CD14-positive monocyte (primary cell): ENCODE measurements at regions not wholly inside any gene's neighbourhood (a gene's known extent, or its start where the extent isn't known, plus 50 kb on each side); places are given as distances from the start of the nearest gene placed in this dataset.

Source experiments
- DNase-seq, 3 donors: peaks; one replicate each; pipeline ENCODE4 v3.0.0-alpha.2; 2011 to 2022
- H2AFZ ChIP-seq: 2 replicates; pipeline ENCODE4 v1.6.0; 2012; ENCODE audit warnings: mild to moderate bottlenecking, low read depth, low read length, inconsistent platforms; ENCODE audit not compliant: insufficient read depth, poor library complexity, severe bottlenecking
- H3K27ac ChIP-seq, 2 donors: 1 replicate in 1 of 2; 2 replicates in 1 of 2; pipeline ENCODE4 v1.5.1; 2012 to 2013; ENCODE audit warnings: low read length in 2 of 2, control low read depth in 1 of 2, inconsistent platforms in 1 of 2, low read depth in 1 of 2, mild to moderate bottlenecking in 1 of 2
- H3K27me3 ChIP-seq, 2 donors: one replicate each; pipeline versions ENCODE4 v1.6.0 to v1.6.1; 2011 to 2013; ENCODE audit warnings: low read length in 2 of 2; ENCODE audit not compliant: control insufficient read depth in 2 of 2, insufficient read depth in 2 of 2
- H3K36me3 ChIP-seq, 2 donors: replicated peaks in 1 of 2; 1 replicate in 1 of 2; 2 replicates in 1 of 2; pipeline versions ENCODE4 v1.5.1 to v1.6.1; 2012 to 2013; ENCODE audit warnings: low read length in 2 of 2, control low read depth in 1 of 2, inconsistent platforms in 1 of 2, mild to moderate bottlenecking in 1 of 2; ENCODE audit not compliant: insufficient read depth in 2 of 2, control insufficient read depth in 1 of 2
- H3K4me1 ChIP-seq, 2 donors: 1 replicate in 1 of 2; 2 replicates in 1 of 2; pipeline versions ENCODE4 v1.5.1 to v1.6.1; 2012 to 2013; ENCODE audit warnings: low read length in 2 of 2, control low read depth in 1 of 2, inconsistent platforms in 1 of 2, mild to moderate bottlenecking in 1 of 2, moderate library complexity in 1 of 2; ENCODE audit not compliant: insufficient read depth in 2 of 2, control insufficient read depth in 1 of 2
- H3K4me2 ChIP-seq: replicated peaks from 2 replicates; pipeline ENCODE3; 2012; ENCODE audit warnings: low read length, moderate library complexity, mild to moderate bottlenecking; ENCODE audit not compliant: poor library complexity, severe bottlenecking; ENCODE audit errors: extremely low read depth
- H3K4me3 ChIP-seq, 3 experiments: fragments of 200-600 bp in 1 of 3; sonication (generic) in 1 of 3; replicated peaks in 1 of 3; 1 replicate in 2 of 3; 2 replicates in 1 of 3; pipeline ENCODE4 v1.5.1; 2011 to 2013; ENCODE audit warnings: low read length in 3 of 3, mild to moderate bottlenecking in 3 of 3, control low read depth in 2 of 3, low read depth in 2 of 3, inconsistent platforms in 1 of 3, moderate library complexity in 1 of 3
- H3K79me2 ChIP-seq: 2 replicates; pipeline ENCODE4 v1.6.0; 2012; ENCODE audit warnings: mild to moderate bottlenecking, control low read depth, inconsistent platforms, low read length, moderate library complexity; ENCODE audit not compliant: insufficient read depth
- H3K9ac ChIP-seq: 2 replicates; pipeline ENCODE4 v1.6.0; 2017; ENCODE audit warnings: low read length, mild to moderate bottlenecking; ENCODE audit not compliant: insufficient read depth, poor library complexity, severe bottlenecking
- H3K9me3 ChIP-seq, 2 donors: replicated peaks in 1 of 2; 1 replicate in 1 of 2; 2 replicates in 1 of 2; pipeline versions ENCODE4 v1.5.1 to v1.6.1; 2012 to 2013; ENCODE audit warnings: low read length in 2 of 2, control low read depth in 1 of 2; ENCODE audit not compliant: control insufficient read depth in 1 of 2, insufficient read depth in 1 of 2
- H4K20me1 ChIP-seq: 2 replicates; pipeline ENCODE4 v1.6.0; 2012; ENCODE audit warnings: mild to moderate bottlenecking, low read length, control low read depth, moderate library complexity; ENCODE audit not compliant: insufficient read depth
- H3K27ac Mint-ChIP-seq, 7 donors: one replicate each; pipeline ENCODE4 v1.8.0; 2020; ENCODE audit warnings: mild to moderate bottlenecking in 7 of 7, mixed read lengths in 7 of 7, moderate library complexity in 6 of 7, inconsistent platforms in 2 of 7
- H3K27me3 Mint-ChIP-seq, 3 donors: one replicate each; pipeline ENCODE4 v1.8.0; 2021 to 2022; ENCODE audit warnings: low read depth in 3 of 3, mild to moderate bottlenecking in 3 of 3, mixed read lengths in 3 of 3, moderate library complexity in 3 of 3, inconsistent platforms in 1 of 3
- H3K36me3 Mint-ChIP-seq, 2 donors: one replicate each; pipeline ENCODE4 v1.8.0; 2020; ENCODE audit warnings: mixed read lengths in 2 of 2, inconsistent platforms in 1 of 2, mild to moderate bottlenecking in 1 of 2
- H3K4me1 Mint-ChIP-seq: one replicate; pipeline ENCODE4 v1.8.0; 2020; ENCODE audit warnings: mild to moderate bottlenecking, mixed read lengths
- H3K4me3 Mint-ChIP-seq, 2 donors: one replicate each; pipeline ENCODE4 v1.8.0; 2020; ENCODE audit warnings: mild to moderate bottlenecking in 2 of 2, mixed read lengths in 2 of 2, moderate library complexity in 1 of 2
- H3K9me3 Mint-ChIP-seq, 7 donors: one replicate each; pipeline ENCODE4 v1.8.0; 2020 to 2022; ENCODE audit warnings: mixed read lengths in 7 of 7, mild to moderate bottlenecking in 6 of 7, moderate library complexity in 6 of 7, inconsistent platforms in 2 of 7
- CTCF ChIP-seq: fragments of 200-600 bp; IDR thresholded peaks from one replicate; pipeline ENCODE4 v1.8.0; 2022; ENCODE audit warnings: antibody characterized with exemption, mild to moderate bottlenecking
- WGBS: methylation state at CpG from one replicate; pipeline ENCODE4 v1.1.5; 2013; ENCODE audit warnings: missing lambda C conversion rate; ENCODE audit not compliant: insufficient coverage; 5-methylcytosine and 5-hydroxymethylcytosine counted together
- intact Hi-C, 2 donors: fragments of 100-400 bp; cut with micrococcal nuclease; formaldehyde crosslinking; loops; one replicate each; pipeline versions ENCODE4 v1.15.0 to v1.15.1; 2023

GRCh38 chr1:89451011-89451410 lies 73.6 kb upstream of the LRRC8B start:
- WGBS = 100% methylated on average over 1 of the region's 2 CpGs
- intact Hi-C loops = loop anchor here in 1 of 2 donors (10.0 kb wide), 1 partner anchor 366 kb away; no protein-coding TSS in a partner anchor

GRCh38 chr1:89453123-89453972 lies 71.3 kb upstream of the LRRC8B start:
- intact Hi-C loops = loop anchor here in 1 of 2 donors (10.0 kb wide), 1 partner anchor 369 kb away; no protein-coding TSS in a partner anchor
- no peaks in the 10 kb centered on the region for H3K4me1 ChIP-seq
- no peaks in the 10 kb centered on the region for H3K36me3 ChIP-seq
- H3K4me1 Mint-ChIP-seq = peaks cover 7% of the 10 kb centered on the region
- no peak overlapping the region for H2AFZ ChIP-seq
- no peaks in the 10 kb centered on the region for H3K27me3 ChIP-seq
- no peak overlapping the region for H3K4me3 Mint-ChIP-seq
- no peak for DNase-seq
- H3K27ac Mint-ChIP-seq = peak overlapping the region in 1 of 7 donors; percentile 54
- peaks cover 0 to 2% (median 0%) of the 10 kb centered on the region in 7 donors for H3K9me3 Mint-ChIP-seq
- no peak for TF ChIP-seq CTCF
- no peaks in the 10 kb centered on the region for H4K20me1 ChIP-seq
- H3K36me3 Mint-ChIP-seq = no peaks in the 10 kb centered on the region
- H3K9ac ChIP-seq = no peak overlapping the region
- H3K27ac ChIP-seq = no peak overlapping the region
- H3K4me3 ChIP-seq = no peak overlapping the region
- H3K4me2 ChIP-seq = no peak overlapping the region
- peaks cover 2 to 7% (median 2%) of the 10 kb centered on the region in 3 donors for H3K27me3 Mint-ChIP-seq
- H3K79me2 ChIP-seq = no peaks in the 10 kb centered on the region
- 97% methylated on average over 3 of the region's 9 CpGs for WGBS
- H3K9me3 ChIP-seq = no peaks in the 10 kb centered on the region

More at GRCh38 chr1:89451011-89451410, 73.6 kb upstream of the LRRC8B start:
- no peak overlapping the region for H2AFZ ChIP-seq
- DNase-seq = peak in 1 of 3 donors; percentile 12
- Mint-ChIP-seq H3K9me3 (peaks cover 0 to 2% (median 0%) of the 10 kb centered on the region in 7 donors), H3K4me3 (no peak overlapping the region), H3K27me3 (peaks cover 0 to 4% (median 2%) of the 10 kb centered on the region in 3 donors), H3K27ac (no peak overlapping the region), H3K4me1 (peaks cover 7% of the 10 kb centered on the region), H3K36me3 (no peaks in the 10 kb centered on the region)
- no peak overlapping the region for H3K4me2 ChIP-seq
- no peaks in the 10 kb centered on the region for H3K4me1 ChIP-seq
- no peak overlapping the region for H3K9ac ChIP-seq
- TF ChIP-seq CTCF = no peak
- no peaks in the 10 kb centered on the region for H3K36me3 ChIP-seq
- no peak overlapping the region for H3K4me3 ChIP-seq
- H3K27me3 ChIP-seq = no peaks in the 10 kb centered on the region
- no peaks in the 10 kb centered on the region for H3K9me3 ChIP-seq
- no peak overlapping the region for H3K27ac ChIP-seq
- H4K20me1 ChIP-seq = no peaks in the 10 kb centered on the region
- no peaks in the 10 kb centered on the region for H3K79me2 ChIP-seq
